HG02870 (cell line): ENCODE measurements at regions not wholly inside any gene's neighbourhood (a gene's known extent, or its start where the extent isn't known, plus 50 kb on each side); places are given as distances from the start of the nearest gene placed in this dataset.
"Not testable (repeated sequence)": the region's sequence is repeated elsewhere in the genome, so short reads cannot be mapped to it uniquely, and the experiment has no call there.

ENCODE experiments used
- ATAC-seq: cut with Tn5 transposase; IDR thresholded peaks from one replicate; pipeline ENCODE4 v1.9.1; 2021; ENCODE audit warnings: mild to moderate bottlenecking, moderate library complexity; ENCODE audit not compliant: unreplicated experiment

GRCh38 chr14:43479596-43480195 lies 1027.4 kb downstream of the FSCB start:
- ATAC-seq: no peak

DNA sequence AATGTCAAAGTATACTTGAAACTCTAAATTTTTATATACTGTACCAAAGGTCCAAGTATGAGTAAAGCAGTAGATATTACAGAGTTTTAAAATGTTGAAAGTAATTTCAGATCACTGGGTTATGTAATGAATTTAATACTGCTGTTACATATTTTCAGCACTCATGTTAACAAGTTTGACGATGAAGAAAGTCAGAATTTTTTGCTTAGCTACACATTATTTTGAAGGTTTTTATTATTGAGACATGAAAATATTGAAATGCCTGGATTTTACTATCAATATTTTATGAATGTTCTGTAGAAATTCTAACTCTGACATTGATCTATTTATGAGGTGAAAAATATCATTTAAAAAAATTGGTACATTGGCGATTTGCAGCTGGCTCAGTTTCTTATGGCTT lies 1030.3 kb downstream of the FSCB start:
- no peak for ATAC-seq

DNA sequence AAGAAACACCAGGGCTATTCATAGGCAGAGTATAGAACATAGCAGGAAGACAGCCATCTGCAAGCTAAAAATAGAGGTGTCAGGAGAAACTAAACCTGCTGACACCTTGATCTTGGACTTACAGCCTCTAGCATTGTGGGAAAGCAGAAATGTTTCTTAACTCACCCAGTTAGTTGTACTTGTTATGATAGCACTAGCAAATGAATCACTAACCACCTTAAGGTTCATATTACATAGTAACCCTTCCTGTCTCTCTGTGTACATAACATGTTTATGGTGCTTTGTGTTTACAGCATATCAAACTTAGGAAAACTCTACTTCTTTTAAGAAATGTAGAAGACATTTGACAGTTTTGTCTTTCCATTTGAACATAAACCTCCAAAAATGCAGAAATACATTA lies 1031.3 kb downstream of the FSCB start:
- no peak for ATAC-seq

- no peak for ATAC-seq
These were observed 1035.5 kb downstream of the FSCB start for GRCh38 chr14:43471595-43471994.

- no peak for ATAC-seq
These were observed 1042.1 kb downstream of the FSCB start for GRCh38 chr14:43464968-43465367.

DNA sequence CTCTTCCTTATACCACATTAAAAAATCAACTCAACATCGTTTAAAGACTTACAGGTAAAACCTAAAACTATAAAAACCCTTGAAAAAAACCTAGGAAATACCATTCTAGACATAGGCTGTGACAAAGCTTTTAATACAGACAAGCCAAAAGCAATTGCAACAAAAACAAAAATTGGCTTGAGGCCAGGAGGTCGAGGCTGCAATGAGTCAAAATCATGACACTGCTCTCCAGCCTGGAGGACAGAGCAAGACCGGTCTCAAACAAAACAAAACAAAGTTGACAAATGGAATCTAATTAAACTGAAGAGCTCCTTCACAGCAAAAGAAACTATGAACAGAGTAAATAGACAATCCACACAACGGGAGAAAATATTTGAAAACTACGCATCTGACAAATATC lies 1057.8 kb downstream of the FSCB start:
- ATAC-seq: no peak

DNA sequence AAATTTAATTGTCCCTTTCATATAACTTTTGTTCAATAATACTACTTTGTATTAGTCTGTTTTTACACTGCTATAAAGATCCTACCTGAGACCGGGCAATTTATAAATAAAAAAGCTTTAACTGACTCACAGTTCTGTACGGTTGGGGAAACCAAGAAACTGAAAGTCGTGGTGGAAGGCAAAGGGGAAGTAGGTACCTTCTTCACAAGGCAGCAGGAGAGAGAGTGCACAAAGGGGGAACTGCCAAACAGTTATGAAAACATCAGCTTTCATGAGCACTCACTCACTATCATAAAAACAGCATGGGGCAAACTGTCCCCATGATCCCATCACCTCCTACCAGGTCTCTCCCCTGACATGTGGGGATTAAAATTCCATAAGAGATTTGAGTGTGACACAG lies 1069.0 kb downstream of the FSCB start:
- ATAC-seq: no peak

- ATAC-seq: no peak
These were observed 1088.8 kb downstream of the FSCB start for GRCh38 chr14:43418324-43418723.

GRCh38 chr14:43413084-43413483 lies 1094.0 kb downstream of the FSCB start:
- ATAC-seq: no peak

DNA sequence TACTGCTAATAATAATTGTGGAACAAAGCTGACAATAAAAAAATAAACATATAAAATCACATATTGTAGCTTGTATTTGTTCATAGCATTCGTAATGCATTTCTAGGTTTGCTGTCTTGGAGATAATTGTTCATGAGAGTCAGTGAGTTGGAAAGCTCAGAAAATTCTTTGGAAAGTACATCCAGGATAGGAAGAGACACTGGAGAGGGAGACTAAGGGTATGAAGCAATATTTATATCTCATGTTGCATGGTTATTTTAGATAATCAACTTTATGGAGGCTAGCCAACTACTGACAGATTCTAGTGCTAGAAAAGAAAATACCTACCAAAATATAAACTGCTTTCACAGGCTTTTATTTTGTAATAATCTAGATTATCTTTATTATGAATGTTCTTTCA lies 1095.2 kb downstream of the FSCB start:
- ATAC-seq: no peak

- ATAC-seq: no peak
These were observed 1096.5 kb downstream of the FSCB start for GRCh38 chr14:43410631-43411030.

- no peak for ATAC-seq
These were observed 1098.6 kb downstream of the FSCB start for GRCh38 chr14:43408472-43408871.

GRCh38 chr14:43407706-43408105 lies 1099.4 kb downstream of the FSCB start:
- no peak for ATAC-seq

- no peak for ATAC-seq
These were observed 1100.2 kb downstream of the FSCB start for GRCh38 chr14:43406931-43407330.

GRCh38 chr14:43399289-43399688 lies 1107.8 kb downstream of the FSCB start:
- no peak for ATAC-seq

GRCh38 chr14:43370565-43370896 lies 1136.6 kb downstream of the FSCB start:
- ATAC-seq: not testable (repeated sequence)

DNA sequence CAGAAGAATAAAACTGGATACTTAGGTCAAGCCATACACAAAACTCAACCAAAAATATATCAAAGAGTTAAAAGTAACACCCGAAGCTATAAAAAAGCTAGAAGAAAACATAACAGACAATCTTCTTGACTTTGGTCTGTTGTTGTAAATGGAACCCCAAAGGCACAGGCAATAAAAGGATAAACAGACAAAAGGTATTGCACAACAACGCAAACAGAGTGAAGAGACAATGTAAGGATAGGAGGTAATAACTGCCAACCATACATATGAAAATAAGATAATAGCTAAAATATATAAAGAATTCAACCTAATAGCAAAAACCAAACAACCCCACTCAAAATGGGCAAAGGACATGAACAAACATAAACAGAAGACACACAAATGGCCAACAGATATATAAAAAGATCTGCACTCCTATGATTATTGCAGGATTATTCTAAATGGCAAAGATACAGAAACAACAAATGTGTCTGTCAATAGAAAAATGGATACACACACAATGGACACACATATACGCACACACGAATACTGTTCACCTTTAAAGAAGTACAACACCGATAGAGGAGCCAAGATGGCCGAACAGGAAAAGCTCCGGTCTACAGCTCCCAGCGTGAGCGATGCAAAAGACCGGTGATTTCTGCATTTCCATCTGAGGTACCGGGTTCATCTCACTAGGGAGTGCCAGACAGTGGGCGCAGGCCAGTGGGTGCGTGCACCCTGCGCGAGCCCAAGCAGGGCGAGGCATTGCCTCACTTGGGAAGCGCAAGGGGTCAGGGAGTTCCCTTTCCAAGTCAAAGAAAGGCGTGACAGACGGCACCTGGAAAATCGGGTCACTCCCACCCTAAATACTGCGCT lies 1137.1 kb downstream of the FSCB start:
- ATAC-seq: no peak

GRCh38 chr14:43362586-43362985 lies 1144.5 kb downstream of the FSCB start:
- ATAC-seq: no peak

DNA sequence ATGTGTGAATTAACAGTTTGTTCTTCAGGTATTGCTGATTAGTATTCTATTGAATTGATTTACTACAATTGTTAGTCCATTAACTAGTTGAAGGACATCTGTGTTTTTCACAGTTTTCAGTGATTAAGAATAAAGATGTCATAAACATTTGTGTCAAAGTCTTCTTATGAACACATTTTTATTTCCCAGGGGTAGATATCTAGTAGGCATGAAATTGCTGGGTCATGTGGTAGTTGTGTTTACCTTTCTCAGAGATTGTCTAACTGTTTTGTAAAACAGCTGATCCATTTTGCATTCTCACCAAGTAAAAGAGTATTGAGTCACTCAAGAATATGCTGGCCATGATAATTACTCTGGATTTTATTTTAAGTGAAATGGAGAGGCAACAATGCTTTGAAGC lies 1145.3 kb downstream of the FSCB start:
- ATAC-seq: no peak

DNA sequence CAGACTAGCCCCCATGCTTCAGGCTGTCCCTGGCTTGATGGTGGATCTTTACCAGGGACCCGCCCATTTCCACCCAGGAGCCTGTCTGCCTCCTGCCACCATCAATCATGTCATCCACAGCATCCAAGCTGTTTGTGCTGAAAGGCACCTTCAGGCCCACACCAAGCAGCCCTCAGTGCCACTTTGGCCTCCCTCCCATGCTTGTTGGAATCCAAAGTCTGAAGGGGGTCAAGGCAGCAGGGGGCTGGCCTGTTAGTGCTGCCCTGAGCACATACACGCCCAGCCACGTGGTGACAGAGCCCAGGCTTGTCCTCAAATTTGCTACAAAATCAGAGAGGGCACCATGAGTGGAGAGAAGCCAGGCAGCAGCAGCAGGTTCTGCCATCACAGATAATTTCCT lies 1146.8 kb downstream of the FSCB start:
- no peak for ATAC-seq

DNA sequence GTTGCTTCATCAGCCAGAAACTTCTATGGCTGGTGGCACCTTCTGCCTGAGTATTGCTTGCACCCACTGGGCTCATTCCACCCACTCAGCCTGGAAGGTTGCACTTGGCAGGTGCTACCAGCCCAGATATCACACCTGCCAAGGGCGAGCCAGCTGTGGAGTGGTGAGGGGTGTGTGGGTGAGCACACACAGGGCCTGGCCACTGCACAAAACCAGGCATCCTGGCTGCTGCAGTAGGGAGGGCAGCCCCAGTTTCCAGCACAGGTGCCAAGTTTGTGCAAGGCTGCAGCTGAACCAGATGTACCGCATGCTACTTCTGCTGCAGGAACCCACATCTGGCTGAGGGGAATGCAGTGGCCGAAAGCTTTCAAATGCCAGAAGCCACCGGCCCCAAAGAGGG lies 1147.8 kb downstream of the FSCB start:
- ATAC-seq: no peak

- ATAC-seq: no peak
These were observed 1150.0 kb downstream of the FSCB start for GRCh38 chr14:43356979-43357545.
